Erythroblast (primary cell): ENCODE measurements at regions not wholly inside any gene's neighbourhood (a gene's known extent, or its start where the extent isn't known, plus 50 kb on each side); places are given as distances from the start of the nearest gene placed in this dataset.

Source experiments
- GATA1 ChIP-seq: IDR thresholded peaks from 2 replicates; pipeline ENCODE4 v1.6.1; 2011; ENCODE audit warnings: low read depth, mild to moderate bottlenecking, control low read depth, low read length, moderate library complexity
- POLR2A ChIP-seq: IDR thresholded peaks from 2 replicates; pipeline ENCODE4 v1.6.1; 2011; ENCODE audit warnings: mild to moderate bottlenecking, low read length

DNA sequence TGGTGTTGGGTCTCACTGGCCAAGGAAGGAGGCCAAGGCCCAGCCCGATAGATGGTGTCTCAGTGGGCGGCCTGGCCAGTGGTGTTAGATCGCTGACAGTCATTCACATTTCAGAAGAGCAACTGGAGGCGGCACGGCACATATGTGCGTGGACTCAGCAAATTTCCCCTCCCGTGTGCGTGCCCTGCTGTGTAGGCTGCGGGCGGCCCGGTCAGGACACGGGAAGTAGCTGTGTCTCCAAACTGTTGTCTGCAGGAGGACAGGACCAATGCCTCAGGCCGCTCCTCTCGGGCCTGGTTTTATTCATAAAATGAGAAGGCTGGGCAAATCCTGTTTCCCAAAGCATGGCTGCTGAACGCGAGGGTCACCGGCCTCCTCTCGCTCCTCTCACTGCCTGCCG lies 711.7 kb downstream of the BRD1 start:
- TF ChIP-seq POLR2A (no peak), GATA1 (no peak)
